ENCODE measurements at regions not wholly inside any gene's neighbourhood (a gene's known extent, or its start where the extent isn't known, plus 50 kb on each side); places are given as distances from the start of the nearest gene placed in this dataset.

DNA sequence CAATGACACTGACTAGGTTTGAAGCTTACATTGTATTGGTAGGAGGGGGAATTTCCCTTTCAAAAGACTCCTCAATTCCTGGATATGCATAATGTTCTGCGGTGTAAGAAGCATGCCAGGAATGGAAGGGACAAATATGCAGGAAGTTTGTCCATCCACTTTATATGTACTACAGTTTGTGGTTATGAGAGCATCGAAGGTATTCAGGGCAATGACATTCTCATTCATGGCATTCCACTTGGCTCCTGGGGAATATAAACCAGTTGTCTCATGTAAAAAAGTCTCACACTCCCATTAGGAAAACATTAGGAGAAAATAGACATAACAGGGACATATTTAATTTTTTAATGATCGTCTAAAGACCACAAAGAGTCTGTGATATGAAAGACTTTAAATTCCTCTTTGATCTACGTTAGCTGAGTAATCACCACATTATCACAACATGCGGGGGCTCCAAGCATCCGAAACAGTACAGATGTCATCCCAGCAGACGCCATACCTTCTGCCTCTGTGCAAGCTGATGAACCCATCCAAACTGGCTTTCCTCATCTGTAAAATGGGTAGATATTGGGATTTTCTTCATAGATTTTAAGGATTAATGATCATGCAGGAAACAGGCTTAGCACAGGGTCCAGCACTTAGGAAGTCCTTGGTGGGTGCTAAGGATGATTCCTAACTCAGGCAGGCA lies 675.3 kb downstream of the INHBA start:
- peak; percentile 66 to 92 for DNase-seq

- no peak for DNase-seq
These were observed 678.8 kb downstream of the INHBA start for GRCh38 chr7:41024126-41024525.

DNA sequence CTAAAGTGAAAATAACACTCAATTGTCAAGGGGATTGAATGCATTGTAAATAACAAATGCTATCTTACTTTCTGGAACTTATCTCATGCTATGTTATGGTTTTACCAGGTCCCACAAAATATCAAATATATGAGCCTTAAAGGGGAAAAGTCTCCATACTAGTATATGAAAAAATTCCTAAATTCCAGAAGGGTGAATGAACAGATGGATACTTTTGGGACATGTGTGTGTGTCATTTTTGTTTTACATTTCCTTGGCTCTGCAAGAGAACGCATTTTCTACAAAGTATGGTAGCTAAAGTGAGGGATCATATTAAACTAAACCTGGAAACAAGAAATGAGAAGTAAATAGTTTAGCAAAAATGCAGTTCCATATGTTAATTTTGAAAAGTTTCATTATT lies 682.8 kb downstream of the INHBA start:
- no peak for DNase-seq

- DNase-seq: no peak
These were observed 689.8 kb downstream of the INHBA start for GRCh38 chr7:41013117-41013516.

DNA sequence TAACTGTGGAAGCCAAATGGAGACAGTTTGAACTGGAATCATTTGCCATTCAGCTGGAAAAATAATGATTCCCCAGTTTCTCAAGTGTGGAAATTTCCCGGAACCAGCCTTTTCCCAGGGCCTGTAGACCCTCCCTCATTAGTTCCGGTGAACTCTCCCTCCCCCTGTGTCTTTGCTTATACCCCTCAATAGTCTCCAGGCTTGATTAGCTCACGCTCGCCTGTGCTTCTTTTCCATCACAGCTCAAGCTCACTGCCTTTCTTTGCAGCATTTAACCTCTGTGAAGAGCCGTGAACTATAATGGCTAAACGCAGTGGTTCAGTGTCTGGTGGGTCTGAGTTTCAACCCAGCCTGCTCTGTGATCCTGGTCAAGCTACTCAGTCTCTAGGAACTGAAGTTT lies 690.8 kb downstream of the INHBA start:
- DNase-seq: no peak

GRCh38 chr7:41010967-41011366 lies 691.9 kb downstream of the INHBA start:
- no peak for DNase-seq

DNA sequence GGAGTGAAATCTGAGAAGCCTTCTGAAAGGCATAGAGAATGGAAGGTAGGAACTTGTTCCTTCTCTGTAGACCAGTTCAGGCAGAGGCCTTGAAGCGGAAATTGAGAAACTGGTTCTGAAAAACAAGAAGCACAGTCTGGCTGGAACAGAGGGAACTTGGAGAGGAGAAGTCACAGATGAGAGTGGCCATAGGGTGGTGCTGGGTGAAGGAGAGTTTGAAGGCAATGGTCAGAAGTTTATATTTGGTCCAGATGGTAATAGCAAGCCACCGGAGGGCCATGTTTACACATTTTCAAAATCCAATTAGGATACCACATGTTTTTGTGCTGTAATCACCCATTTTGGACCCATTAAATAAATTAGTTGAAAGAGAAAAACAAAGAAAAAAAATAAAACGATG lies 692.5 kb downstream of the INHBA start:
- no peak for DNase-seq

DNA sequence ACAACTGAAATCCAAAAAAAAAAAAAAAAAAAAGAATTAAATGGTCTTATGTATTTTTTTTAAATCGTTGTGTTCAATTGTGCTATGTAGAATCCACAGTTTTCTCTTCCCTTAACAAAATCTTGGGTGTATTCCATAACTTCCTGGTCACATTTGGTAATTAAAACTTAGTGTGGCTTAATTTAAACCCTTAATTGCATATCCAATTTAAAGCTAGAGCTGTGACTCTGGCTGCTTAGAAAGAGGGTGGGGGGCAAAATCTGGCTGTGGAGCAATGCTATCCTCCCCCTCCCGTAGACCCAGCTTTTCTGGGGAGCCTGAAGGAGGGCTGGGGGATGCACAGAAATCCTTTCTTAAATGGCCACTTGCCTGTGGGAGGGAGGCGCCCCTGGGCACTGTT lies 695.1 kb downstream of the INHBA start:
- no peak for DNase-seq

- DNase-seq: no peak
These were observed 695.5 kb downstream of the INHBA start for GRCh38 chr7:41007351-41007751.

- no peak for DNase-seq
These were observed 696.4 kb downstream of the INHBA start for GRCh38 chr7:41006306-41006995.

- peak in 1 of 2 experiments; percentile 13 for DNase-seq
These were observed 697.5 kb downstream of the INHBA start for GRCh38 chr7:41005374-41005901.

- no peak for DNase-seq
These were observed 698.9 kb downstream of the INHBA start for GRCh38 chr7:41003977-41004376.

DNA sequence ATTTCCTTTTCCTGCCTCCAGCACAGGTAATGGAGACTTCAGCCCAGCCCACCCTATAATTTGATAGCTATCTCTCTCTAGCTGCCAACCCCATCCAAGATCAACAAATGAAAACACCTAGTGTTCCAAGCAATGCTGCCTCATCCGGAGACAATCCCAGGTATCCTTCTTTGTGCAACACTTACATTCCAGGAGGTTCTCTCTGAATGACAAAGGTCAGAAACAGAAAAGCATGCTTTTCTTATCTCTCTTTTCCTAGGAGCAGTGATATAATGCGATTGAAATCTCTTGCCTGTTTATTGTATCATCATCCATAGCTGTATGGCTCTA lies 699.3 kb downstream of the INHBA start:
- DNase-seq: peak in 1 of 2 experiments; percentile 2

- peak in 1 of 2 experiments; percentile 33 for DNase-seq
These were observed 699.9 kb downstream of the INHBA start for GRCh38 chr7:41002741-41003610.

- no peak for DNase-seq
These were observed 702.8 kb downstream of the INHBA start for GRCh38 chr7:41000042-41000441.

DNA sequence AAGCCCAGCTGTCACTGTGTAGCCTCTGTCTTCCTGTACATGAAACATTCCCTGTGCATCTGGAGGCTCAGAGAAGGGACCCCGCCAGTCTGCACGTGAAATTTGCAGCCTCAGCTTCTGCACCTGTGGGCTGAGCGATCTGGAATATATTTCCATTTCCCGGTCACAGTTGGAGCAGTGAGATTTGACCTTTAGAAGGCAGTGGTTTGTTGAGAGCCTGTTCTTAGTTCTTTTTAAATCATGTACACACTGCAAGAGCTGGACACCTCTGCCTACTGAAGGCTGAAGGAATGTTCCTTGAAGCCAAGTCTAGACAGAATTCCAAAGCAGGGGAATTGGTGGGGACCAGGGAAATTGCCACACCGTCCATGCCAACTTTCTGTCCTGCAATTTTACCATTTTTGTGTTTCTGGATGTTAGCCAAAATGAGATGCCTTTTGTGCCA lies 706.6 kb downstream of the INHBA start:
- no peak for DNase-seq

GRCh38 chr7:40990841-40991240 lies 712.0 kb downstream of the INHBA start:
- DNase-seq: no peak

DNA sequence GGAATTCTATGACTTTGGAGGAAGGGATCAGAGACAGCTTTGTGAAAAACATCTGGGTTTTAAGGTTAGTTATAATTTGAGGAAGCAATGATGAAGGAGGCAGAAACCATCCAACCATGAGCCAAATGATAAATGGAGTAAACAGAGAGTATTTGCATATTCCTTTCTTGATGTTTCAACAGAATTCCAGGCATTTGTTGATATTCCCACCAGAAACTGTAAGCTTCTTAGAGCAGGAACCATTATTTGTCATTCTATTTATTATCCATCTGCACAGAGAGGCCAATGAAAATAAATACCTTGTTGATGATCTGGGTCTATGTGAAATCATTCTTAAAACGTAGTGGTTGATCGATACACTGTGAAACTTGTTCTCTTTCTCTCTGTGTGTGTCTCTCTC lies 715.3 kb downstream of the INHBA start:
- DNase-seq: no peak

GRCh38 chr7:40986351-40986873 lies 716.5 kb downstream of the INHBA start:
- DNase-seq: no peak

DNA sequence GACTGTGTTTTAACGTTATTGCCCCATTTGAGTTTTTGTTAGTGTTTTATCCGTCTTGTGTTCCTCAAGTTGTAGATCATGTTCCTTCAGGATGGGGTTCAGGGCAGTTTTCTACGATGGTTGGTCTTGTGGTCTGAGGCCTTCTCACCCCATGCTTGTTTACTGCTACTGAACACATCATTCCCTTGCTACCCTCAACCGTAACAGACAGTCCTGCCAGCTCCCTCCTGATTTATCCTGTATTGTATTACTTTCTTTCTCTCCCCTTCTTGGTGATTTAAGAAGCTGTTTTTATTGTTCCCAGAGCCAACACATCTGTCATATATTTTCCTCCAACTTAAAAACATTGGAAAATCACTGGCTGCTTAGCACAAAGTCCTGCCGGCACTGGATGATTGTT lies 719.8 kb downstream of the INHBA start:
- DNase-seq: no peak

DNA sequence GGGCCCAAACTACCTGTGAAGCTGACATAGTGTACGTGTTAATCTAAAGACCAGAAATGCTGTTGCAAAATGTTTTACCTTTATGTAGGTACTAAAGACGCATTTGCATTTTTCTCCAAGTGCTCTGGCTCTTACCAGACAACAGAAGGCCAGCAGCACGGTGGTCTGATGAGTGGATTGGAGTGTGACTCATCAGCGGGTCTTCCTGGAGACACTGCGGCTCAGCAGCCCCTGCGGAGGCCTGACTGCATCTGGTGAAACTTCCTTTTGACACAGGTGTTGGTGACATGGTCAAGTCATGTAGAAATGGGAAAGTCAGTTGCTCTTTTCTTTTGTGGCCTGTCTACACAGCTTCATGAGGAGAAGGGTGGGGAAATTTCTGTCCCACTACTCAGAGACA lies 723.6 kb downstream of the INHBA start:
- no peak for DNase-seq

- DNase-seq: no peak
These were observed 724.8 kb downstream of the INHBA start for GRCh38 chr7:40978047-40978446.

DNA sequence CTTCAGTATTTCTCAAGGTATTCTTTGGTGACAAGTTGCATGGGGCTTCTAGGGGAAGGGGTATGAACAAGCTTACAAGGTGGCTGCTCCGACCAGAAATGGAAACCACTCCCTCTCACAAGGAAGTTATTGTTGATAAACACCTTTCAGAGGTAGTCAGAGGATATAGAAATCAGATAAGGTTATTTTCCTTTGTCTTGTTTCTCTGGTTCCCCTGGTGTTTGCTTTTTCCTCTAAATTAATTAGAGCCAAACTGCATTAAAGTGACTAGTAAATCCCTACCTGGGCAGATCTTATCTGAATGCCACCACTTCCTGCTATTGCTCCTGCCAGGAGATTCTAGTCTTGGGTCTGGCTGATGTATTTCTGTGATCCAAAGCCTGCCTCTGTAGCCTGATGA lies 725.4 kb downstream of the INHBA start:
- no peak for DNase-seq
